ENCODE measurements at regions not wholly inside any gene's neighbourhood (a gene's known extent, or its start where the extent isn't known, plus 50 kb on each side); places are given as distances from the start of the nearest gene placed in this dataset.
"Not testable (repeated sequence)": the region's sequence is repeated elsewhere in the genome, so short reads cannot be mapped to it uniquely, and the experiment has no call there.

- no peak for DNase-seq (ENCODE audit: low read depth in 2 of 2, low spot score in 1 of 2)
These were observed 111.0 kb downstream of the FAM53A start for GRCh38 chr4:1572964-1573720.

GRCh38 chr4:1572521-1572920 lies 111.6 kb downstream of the FAM53A start:
- no peak for DNase-seq (ENCODE audit: low read depth in 2 of 2, low spot score in 1 of 2)

GRCh38 chr4:1572010-1572385 lies 112.1 kb downstream of the FAM53A start:
- no peak for DNase-seq (ENCODE audit: low read depth in 2 of 2, low spot score in 1 of 2)

GRCh38 chr4:1571165-1572009 lies 112.7 kb downstream of the FAM53A start:
- no peak for DNase-seq (ENCODE audit: low read depth in 2 of 2, low spot score in 1 of 2)

- DNase-seq (ENCODE audit: low read depth in 2 of 2, low spot score in 1 of 2), result no peak
These were observed 113.6 kb downstream of the FAM53A start for GRCh38 chr4:1570291-1571164.

- DNase-seq (ENCODE audit: low read depth in 2 of 2, low spot score in 1 of 2), result no peak
These were observed 114.5 kb downstream of the FAM53A start for GRCh38 chr4:1569461-1570151.

GRCh38 chr4:1568855-1569460 lies 115.2 kb downstream of the FAM53A start:
- no peak for DNase-seq (ENCODE audit: low read depth in 2 of 2, low spot score in 1 of 2)

GRCh38 chr4:1567808-1568581 lies 116.1 kb downstream of the FAM53A start:
- DNase-seq (ENCODE audit: low read depth in 2 of 2, low spot score in 1 of 2), result no peak

- no peak for DNase-seq (ENCODE audit: low read depth in 2 of 2, low spot score in 1 of 2)
These were observed 116.7 kb downstream of the FAM53A start for GRCh38 chr4:1567519-1567807.

- no peak for DNase-seq (ENCODE audit: low read depth in 2 of 2, low spot score in 1 of 2)
These were observed 117.1 kb downstream of the FAM53A start for GRCh38 chr4:1566838-1567518.

GRCh38 chr4:1566301-1566837 lies 117.7 kb downstream of the FAM53A start:
- DNase-seq (ENCODE audit: low read depth in 2 of 2, low spot score in 1 of 2), result not testable (repeated sequence)

GRCh38 chr4:1565598-1566295 lies 118.4 kb downstream of the FAM53A start:
- no peak for DNase-seq (ENCODE audit: low read depth in 2 of 2, low spot score in 1 of 2)

- DNase-seq (ENCODE audit: low read depth in 2 of 2, low spot score in 1 of 2), result no peak
These were observed 119.4 kb downstream of the FAM53A start for GRCh38 chr4:1564535-1565375.

GRCh38 chr4:1563768-1564485 lies 120.2 kb downstream of the FAM53A start:
- DNase-seq (ENCODE audit: low read depth in 2 of 2, low spot score in 1 of 2), result no peak

GRCh38 chr4:1563241-1563640 lies 120.9 kb downstream of the FAM53A start:
- no peak for DNase-seq (ENCODE audit: low read depth in 2 of 2, low spot score in 1 of 2)

GRCh38 chr4:1562771-1563170 lies 121.3 kb downstream of the FAM53A start:
- DNase-seq (ENCODE audit: low read depth in 2 of 2, low spot score in 1 of 2), result no peak

- DNase-seq (ENCODE audit: low read depth in 2 of 2, low spot score in 1 of 2), result no peak
These were observed 121.7 kb downstream of the FAM53A start for GRCh38 chr4:1562371-1562770.

Data from stimulated activated CD8-positive, alpha-beta memory T cell treated with anti-CD3 and anti-CD28 coated beads, Interleukin-4, amount 100 ng/mL, for 1 hour (primary cell).